Neutrophil (primary cell): ENCODE measurements at regions not wholly inside any gene's neighbourhood (a gene's known extent, or its start where the extent isn't known, plus 50 kb on each side); places are given as distances from the start of the nearest gene placed in this dataset.

Experiments
- H3K27ac ChIP-seq: fragments of 200-600 bp; sonication (generic); 2 replicates; pipeline ENCODE4 v1.5.1; 2016; ENCODE audit warnings: mild to moderate bottlenecking, moderate library complexity
- H3K27me3 ChIP-seq: fragments of 200-600 bp; sonication (generic); 2 replicates; pipeline ENCODE4 v1.6.0; 2016; ENCODE audit warnings: mild to moderate bottlenecking
- H3K36me3 ChIP-seq: fragments of 200-600 bp; sonication (generic); 2 replicates; pipeline ENCODE4 v1.5.1; 2017
- H3K4me1 ChIP-seq, 2 experiments: fragments of 200-600 bp in 1 of 2; sonication (generic) in 1 of 2; 1 replicate in 1 of 2; 2 replicates in 1 of 2; pipeline versions ENCODE4 v1.5.1 to v1.6.1; 2013 to 2016; ENCODE audit warnings: low read depth in 1 of 2, low read length in 1 of 2, mild to moderate bottlenecking in 1 of 2, moderate library complexity in 1 of 2; ENCODE audit not compliant: control insufficient read depth in 1 of 2, insufficient read depth in 1 of 2
- H3K4me3 ChIP-seq, 2 experiments: fragments of 200-600 bp in 1 of 2; sonication (generic) in 1 of 2; 1 replicate in 1 of 2; 2 replicates in 1 of 2; pipeline ENCODE4 v1.5.1; 2013 to 2016; ENCODE audit warnings: low read depth in 1 of 2, low read length in 1 of 2, mild to moderate bottlenecking in 1 of 2, moderate library complexity in 1 of 2
- H3K9me3 ChIP-seq: fragments of 200-600 bp; sonication (generic); 2 replicates; pipeline ENCODE4 v1.5.1; 2016
- TF ChIP-seq, protein P1 (sequence below): fragments of 200-600 bp; sonication (generic); IDR thresholded peaks from 2 replicates; pipeline ENCODE4 v1.5.1; 2016; ENCODE audit warnings: antibody characterized with exemption

DNA sequence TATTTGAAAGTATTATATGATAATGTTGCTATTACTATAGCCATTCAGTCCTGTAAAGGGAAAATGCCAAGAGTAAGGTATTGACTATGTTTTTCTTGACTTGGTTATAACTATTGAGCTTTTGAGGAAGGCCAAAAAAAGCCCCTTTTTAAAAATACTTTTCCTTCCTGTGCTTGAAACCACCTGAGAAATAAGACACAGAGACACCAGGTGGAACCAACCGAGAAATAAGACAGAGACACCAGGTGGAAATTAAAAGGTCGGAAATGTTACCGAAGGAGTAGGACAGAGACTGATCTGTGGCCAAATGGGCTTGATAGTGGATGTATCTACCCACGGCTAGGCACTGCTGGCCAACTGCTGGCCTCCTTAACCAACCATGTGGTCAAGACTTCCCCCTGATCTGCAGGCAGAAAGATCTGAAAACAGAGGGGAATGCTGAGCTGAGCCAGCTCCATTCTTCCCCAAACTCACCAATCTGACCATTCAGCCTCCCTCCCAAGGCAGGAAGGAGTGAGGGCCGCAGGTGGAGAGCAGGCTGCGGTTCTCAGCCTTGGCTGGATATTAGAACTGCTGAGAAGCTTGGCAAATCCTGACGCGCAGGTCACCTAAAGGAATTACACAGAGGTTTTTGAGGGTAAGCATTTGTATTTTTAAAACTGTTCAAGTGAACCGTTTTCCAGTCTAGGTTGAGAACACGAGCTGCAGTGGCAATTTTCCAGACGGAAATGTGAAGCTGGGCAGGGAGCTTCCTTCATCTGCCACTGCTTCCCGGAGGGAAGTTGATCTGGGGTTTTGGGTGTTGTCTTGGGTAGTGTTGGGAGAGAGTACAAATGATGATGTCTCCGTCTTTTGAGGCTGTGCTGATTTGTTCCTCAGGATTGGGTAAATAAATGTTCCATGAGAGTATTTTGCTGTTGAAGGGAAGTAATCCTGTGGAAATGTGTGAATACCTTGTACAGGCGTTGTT, 121.7 kb upstream of the EXOC2 start:
- TF ChIP-seq, protein P1, sequence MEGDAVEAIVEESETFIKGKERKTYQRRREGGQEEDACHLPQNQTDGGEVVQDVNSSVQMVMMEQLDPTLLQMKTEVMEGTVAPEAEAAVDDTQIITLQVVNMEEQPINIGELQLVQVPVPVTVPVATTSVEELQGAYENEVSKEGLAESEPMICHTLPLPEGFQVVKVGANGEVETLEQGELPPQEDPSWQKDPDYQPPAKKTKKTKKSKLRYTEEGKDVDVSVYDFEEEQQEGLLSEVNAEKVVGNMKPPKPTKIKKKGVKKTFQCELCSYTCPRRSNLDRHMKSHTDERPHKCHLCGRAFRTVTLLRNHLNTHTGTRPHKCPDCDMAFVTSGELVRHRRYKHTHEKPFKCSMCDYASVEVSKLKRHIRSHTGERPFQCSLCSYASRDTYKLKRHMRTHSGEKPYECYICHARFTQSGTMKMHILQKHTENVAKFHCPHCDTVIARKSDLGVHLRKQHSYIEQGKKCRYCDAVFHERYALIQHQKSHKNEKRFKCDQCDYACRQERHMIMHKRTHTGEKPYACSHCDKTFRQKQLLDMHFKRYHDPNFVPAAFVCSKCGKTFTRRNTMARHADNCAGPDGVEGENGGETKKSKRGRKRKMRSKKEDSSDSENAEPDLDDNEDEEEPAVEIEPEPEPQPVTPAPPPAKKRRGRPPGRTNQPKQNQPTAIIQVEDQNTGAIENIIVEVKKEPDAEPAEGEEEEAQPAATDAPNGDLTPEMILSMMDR = no peak
- H3K4me1 ChIP-seq = peaks cover 11 to 24% of the 10 kb centered on the region in 2 experiments
- peaks cover 14% of the 10 kb centered on the region for H3K27me3 ChIP-seq
- H3K9me3 ChIP-seq = no peaks in the 10 kb centered on the region
- no peaks in the 10 kb centered on the region for H3K36me3 ChIP-seq
- H3K27ac ChIP-seq = no peak overlapping the region
- H3K4me3 ChIP-seq = no peak overlapping the region

DNA sequence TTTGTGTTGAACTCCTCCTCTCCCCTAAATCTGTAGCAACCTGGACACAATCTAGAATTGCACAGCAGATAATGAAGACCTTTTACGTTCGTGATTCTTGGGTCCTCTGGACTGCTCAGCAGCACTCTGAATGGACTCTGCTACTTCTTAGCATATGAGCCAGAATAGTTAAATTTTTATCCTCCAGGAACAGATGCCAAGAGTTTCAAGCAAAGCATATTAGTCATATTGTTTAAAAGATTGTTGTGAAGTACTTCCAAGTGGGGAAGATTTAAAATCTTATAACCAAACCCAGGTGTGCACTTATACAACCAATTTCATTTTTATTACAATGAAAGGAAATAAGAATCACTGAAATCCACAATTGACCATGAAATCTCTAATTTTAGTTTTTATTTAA, 118.9 kb upstream of the EXOC2 start:
- Histone ChIP-seq H3K27ac (no peak overlapping the region), H3K36me3 (no peaks in the 10 kb centered on the region), H3K4me1 (peaks cover 7 to 15% of the 10 kb centered on the region in 2 experiments), H3K4me3 (no peak overlapping the region), H3K27me3 (peaks cover 28% of the 10 kb centered on the region), H3K9me3 (no peaks in the 10 kb centered on the region)
- TF ChIP-seq, protein P1 = no peak

DNA sequence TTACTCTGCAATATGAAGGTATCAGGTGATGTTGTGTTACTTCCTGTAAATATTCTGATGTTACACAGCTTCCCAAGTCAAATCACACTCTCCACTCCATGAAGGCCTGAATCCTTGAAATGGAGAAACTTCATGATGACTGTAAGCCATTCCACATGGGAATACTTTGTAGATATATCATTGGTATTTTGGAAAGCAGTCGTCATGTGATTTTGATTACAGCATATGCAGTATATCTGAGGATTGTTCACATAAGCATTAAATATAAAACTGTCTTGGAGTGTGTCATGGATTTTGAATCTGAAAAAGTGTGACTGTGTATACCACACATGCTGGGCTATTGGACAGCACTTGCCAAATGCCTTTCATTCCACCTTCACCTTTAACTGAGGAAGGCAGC, 118.3 kb upstream of the EXOC2 start:
- Histone ChIP-seq H3K36me3 (no peaks in the 10 kb centered on the region), H3K4me1 (peaks cover under 1 to 9% of the 10 kb centered on the region in 2 experiments), H3K27me3 (peaks cover 28% of the 10 kb centered on the region), H3K9me3 (no peaks in the 10 kb centered on the region), H3K27ac (no peak overlapping the region), H3K4me3 (no peak overlapping the region)
- TF ChIP-seq, protein P1 = no peak

DNA sequence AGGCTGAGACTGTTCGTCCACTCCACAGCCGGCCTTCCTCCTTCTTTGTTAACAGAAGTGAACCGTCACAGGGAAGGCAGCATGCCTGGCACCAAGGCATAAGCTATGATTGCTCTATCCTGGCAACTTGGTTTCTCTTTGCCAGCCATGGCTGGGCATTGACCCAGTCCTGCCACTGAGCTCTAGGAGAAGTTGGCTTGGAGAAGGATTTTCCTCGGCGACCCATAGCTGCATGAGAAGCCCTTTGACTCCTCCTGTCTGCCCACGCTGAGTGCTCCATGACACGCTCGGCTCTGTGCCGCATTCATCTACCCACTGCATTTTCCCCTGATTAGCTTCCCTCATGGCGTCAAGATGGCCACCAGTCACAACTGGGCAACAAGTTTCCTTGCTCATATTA, 111.8 kb upstream of the EXOC2 start:
- peaks cover 33% of the 10 kb centered on the region for H3K27me3 ChIP-seq
- no peaks in the 10 kb centered on the region for H3K4me1 ChIP-seq
- H3K9me3 ChIP-seq = no peaks in the 10 kb centered on the region
- TF ChIP-seq, protein P1 = no peak
- H3K36me3 ChIP-seq = no peaks in the 10 kb centered on the region
- no peak overlapping the region for H3K27ac ChIP-seq
- no peak overlapping the region for H3K4me3 ChIP-seq

DNA sequence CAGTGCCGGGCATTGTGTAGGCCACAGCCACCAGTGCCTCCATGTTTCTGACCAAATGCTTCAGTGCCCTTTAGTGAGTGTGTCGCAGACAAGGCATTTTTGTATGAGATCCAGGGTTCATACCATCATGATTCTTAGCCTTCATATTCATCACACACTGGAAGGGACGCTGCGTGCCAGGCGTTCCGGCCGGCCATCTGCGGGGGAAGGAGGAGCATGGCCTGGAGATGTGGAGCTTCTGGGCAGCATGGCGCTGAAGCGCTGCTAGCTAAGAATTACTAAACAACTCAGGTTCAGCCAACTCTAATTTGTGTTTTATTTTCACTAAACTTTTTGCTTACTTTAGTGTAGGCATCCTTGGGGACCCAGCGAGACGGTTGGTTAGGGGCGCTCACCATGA, 111.4 kb upstream of the EXOC2 start:
- no peak overlapping the region for H3K4me3 ChIP-seq
- no peak overlapping the region for H3K27ac ChIP-seq
- H3K36me3 ChIP-seq = no peaks in the 10 kb centered on the region
- H3K9me3 ChIP-seq = no peaks in the 10 kb centered on the region
- H3K4me1 ChIP-seq = no peaks in the 10 kb centered on the region
- TF ChIP-seq, protein P1 = no peak
- H3K27me3 ChIP-seq = peaks cover 34% of the 10 kb centered on the region
